Vagina (tissue), 2 donors: ENCODE measurements at regions not wholly inside any gene's neighbourhood (a gene's known extent, or its start where the extent isn't known, plus 50 kb on each side); places are given as distances from the start of the nearest gene placed in this dataset.

Source experiments
- POLR2A ChIP-seq, 2 donors: fragments of 450-650 bp; IDR thresholded peaks; one replicate each; pipeline ENCODE4 v1.6.1; 2017; ENCODE audit warnings: antibody characterized with exemption in 2 of 2, mild to moderate bottlenecking in 2 of 2, moderate library complexity in 2 of 2
- POLR2AphosphoS5 ChIP-seq, 2 donors: sonication (generic); formaldehyde crosslinking; IDR thresholded peaks; one replicate each; pipeline ENCODE4 v1.9.0; 2017; ENCODE audit warnings: antibody characterized with exemption in 2 of 2, mild to moderate bottlenecking in 2 of 2, low read depth in 1 of 2; ENCODE audit not compliant: insufficient read depth in 1 of 2
- TF ChIP-seq, protein P1 (sequence below), 3 experiments: fragments of 450-650 bp in 2 of 3; fragments of 200-600 bp in 1 of 3; sonication (generic) in 1 of 3; IDR thresholded peaks; one replicate each; pipeline ENCODE4 v1.5.1; 2017 to 2019; ENCODE audit warnings: antibody characterized with exemption in 3 of 3, mild to moderate bottlenecking in 2 of 3, moderate library complexity in 2 of 3

- TF ChIP-seq, protein P1, sequence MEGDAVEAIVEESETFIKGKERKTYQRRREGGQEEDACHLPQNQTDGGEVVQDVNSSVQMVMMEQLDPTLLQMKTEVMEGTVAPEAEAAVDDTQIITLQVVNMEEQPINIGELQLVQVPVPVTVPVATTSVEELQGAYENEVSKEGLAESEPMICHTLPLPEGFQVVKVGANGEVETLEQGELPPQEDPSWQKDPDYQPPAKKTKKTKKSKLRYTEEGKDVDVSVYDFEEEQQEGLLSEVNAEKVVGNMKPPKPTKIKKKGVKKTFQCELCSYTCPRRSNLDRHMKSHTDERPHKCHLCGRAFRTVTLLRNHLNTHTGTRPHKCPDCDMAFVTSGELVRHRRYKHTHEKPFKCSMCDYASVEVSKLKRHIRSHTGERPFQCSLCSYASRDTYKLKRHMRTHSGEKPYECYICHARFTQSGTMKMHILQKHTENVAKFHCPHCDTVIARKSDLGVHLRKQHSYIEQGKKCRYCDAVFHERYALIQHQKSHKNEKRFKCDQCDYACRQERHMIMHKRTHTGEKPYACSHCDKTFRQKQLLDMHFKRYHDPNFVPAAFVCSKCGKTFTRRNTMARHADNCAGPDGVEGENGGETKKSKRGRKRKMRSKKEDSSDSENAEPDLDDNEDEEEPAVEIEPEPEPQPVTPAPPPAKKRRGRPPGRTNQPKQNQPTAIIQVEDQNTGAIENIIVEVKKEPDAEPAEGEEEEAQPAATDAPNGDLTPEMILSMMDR (IDR thresholded peaks at IDR 0.05), result no peak
- no peak for TF ChIP-seq POLR2A (IDR thresholded peaks at IDR 0.05)
- no peak for TF ChIP-seq POLR2AphosphoS5 (IDR thresholded peaks at IDR 0.05; ENCODE audit: insufficient read depth in 1 of 2, low read depth in 1 of 2)
Measured at GRCh38 chr22:19629331-19629719, 85.0 kb upstream of the SEPTIN5 start.
